Sigmoid colon (tissue), 3 donors: ENCODE measurements at regions not wholly inside any gene's neighbourhood (a gene's known extent, or its start where the extent isn't known, plus 50 kb on each side); places are given as distances from the start of the nearest gene placed in this dataset.

Experiments
- POLR2A ChIP-seq, 2 donors: fragments of 450-650 bp; IDR thresholded peaks; one replicate each; pipeline ENCODE4 v1.6.1; 2016; ENCODE audit warnings: antibody characterized with exemption in 2 of 2, mild to moderate bottlenecking in 2 of 2, moderate library complexity in 2 of 2
- TF ChIP-seq, protein P1 (sequence below), 4 experiments: fragments of 450-650 bp in 3 of 4; fragments of 200-600 bp in 1 of 4; IDR thresholded peaks; one replicate each; pipeline ENCODE4 v1.5.1; 2016 to 2019; ENCODE audit warnings: antibody characterized with exemption in 4 of 4, mild to moderate bottlenecking in 3 of 4, moderate library complexity in 2 of 4

DNA sequence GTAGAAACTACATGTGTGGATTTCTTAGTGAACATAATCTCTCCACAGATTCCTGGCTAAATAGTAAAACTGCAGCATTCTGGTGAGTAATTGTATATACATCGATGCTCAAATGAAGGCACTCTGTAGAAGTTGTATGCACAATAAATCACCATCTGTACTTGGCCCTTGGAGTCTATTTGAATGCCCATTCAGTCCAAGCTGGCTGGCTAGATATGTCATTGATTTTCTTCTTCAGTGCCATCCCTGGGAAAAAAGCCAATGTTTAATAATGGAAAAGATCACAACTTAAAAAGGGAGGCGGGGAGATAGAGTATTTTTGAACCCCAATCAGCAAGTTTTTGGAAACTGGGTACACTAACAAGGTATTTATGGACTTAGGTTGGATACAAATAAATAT lies 381.0 kb upstream of the TEX13C start:
- TF ChIP-seq, protein P1, sequence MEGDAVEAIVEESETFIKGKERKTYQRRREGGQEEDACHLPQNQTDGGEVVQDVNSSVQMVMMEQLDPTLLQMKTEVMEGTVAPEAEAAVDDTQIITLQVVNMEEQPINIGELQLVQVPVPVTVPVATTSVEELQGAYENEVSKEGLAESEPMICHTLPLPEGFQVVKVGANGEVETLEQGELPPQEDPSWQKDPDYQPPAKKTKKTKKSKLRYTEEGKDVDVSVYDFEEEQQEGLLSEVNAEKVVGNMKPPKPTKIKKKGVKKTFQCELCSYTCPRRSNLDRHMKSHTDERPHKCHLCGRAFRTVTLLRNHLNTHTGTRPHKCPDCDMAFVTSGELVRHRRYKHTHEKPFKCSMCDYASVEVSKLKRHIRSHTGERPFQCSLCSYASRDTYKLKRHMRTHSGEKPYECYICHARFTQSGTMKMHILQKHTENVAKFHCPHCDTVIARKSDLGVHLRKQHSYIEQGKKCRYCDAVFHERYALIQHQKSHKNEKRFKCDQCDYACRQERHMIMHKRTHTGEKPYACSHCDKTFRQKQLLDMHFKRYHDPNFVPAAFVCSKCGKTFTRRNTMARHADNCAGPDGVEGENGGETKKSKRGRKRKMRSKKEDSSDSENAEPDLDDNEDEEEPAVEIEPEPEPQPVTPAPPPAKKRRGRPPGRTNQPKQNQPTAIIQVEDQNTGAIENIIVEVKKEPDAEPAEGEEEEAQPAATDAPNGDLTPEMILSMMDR (IDR thresholded peaks at IDR 0.05) = no peak
- TF ChIP-seq POLR2A (IDR thresholded peaks at IDR 0.05) = no peak
